Liver (tissue), 3 donors: ENCODE measurements at regions not wholly inside any gene's neighbourhood (a gene's known extent, or its start where the extent isn't known, plus 50 kb on each side); places are given as distances from the start of the nearest gene placed in this dataset.

Source experiments
- EGR1 ChIP-seq, 2 donors: IDR thresholded peaks; 2 replicates each; pipeline ENCODE4 v1.6.1; 2016 to 2018; ENCODE audit warnings: antibody characterized with exemption in 2 of 2, low read depth in 2 of 2
- FOXA2 ChIP-seq: IDR thresholded peaks from 2 replicates; pipeline ENCODE4 v1.6.1; 2016; ENCODE audit warnings: antibody characterized with exemption
- JUND ChIP-seq, 2 donors: IDR thresholded peaks; 2 replicates each; pipeline ENCODE4 v1.6.1; 2016; ENCODE audit warnings: antibody characterized with exemption in 2 of 2
- RAD21 ChIP-seq, 2 donors: IDR thresholded peaks; 2 replicates each; pipeline ENCODE4 v1.6.1; 2016; ENCODE audit warnings: antibody characterized with exemption in 2 of 2, mild to moderate bottlenecking in 2 of 2
- TAF1 ChIP-seq: conservative IDR thresholded peaks from 2 replicates; pipeline ENCODE4 v1.6.1; 2016; ENCODE audit warnings: antibody characterized with exemption, mild to moderate bottlenecking
- TF ChIP-seq, protein P1 (sequence below): fragments of 150-350 bp; IDR thresholded peaks from 2 replicates; pipeline ENCODE4 v1.5.1; 2017; ENCODE audit warnings: improper control_type of control experiment, low read depth, low read length; ENCODE audit not compliant: missing input control
- donor health status: healthy.
- donor health status: healthy.

DNA sequence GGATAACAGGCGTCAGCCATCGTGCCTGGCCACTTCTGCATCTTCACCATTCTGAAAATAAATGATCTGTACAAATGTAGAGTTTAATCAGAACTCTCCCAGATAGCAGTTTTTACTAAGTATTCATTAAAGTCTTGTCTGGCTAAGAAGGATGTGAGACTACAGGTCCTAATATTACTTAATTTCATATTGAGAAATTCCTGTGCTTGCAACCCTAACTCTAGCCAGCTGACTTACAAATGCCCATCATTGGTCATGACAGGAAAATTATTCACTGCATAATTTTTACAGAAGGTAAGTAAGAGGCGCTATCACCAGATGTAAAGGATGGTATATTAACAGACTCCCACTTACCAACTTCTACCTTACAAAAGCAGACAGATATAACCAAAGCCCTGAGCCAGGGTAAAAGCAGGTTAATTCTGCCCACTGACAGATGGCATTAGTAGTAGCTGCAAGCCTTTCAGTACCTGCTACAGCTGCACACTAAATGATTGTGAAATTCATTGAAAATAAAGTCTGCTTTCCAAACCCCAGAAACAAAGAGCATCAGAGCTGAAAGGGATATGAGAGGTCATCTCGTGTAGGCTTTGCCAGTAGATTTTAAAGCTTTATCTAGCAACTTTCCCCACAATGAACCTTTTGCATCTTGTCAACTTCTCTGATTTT lies 55.9 kb upstream of the FOXN2 start:
- no peak for TF ChIP-seq EGR1 (IDR thresholded peaks at IDR 0.05; ENCODE audit: low read depth in 2 of 2)
- TF ChIP-seq, protein P1, sequence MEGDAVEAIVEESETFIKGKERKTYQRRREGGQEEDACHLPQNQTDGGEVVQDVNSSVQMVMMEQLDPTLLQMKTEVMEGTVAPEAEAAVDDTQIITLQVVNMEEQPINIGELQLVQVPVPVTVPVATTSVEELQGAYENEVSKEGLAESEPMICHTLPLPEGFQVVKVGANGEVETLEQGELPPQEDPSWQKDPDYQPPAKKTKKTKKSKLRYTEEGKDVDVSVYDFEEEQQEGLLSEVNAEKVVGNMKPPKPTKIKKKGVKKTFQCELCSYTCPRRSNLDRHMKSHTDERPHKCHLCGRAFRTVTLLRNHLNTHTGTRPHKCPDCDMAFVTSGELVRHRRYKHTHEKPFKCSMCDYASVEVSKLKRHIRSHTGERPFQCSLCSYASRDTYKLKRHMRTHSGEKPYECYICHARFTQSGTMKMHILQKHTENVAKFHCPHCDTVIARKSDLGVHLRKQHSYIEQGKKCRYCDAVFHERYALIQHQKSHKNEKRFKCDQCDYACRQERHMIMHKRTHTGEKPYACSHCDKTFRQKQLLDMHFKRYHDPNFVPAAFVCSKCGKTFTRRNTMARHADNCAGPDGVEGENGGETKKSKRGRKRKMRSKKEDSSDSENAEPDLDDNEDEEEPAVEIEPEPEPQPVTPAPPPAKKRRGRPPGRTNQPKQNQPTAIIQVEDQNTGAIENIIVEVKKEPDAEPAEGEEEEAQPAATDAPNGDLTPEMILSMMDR, result no peak
- no peak for TF ChIP-seq JUND (IDR thresholded peaks at IDR 0.05)
- TF ChIP-seq RAD21 (IDR thresholded peaks at IDR 0.05), result peak in 1 of 2 donors; percentile 13
- no peak for TF ChIP-seq TAF1
- TF ChIP-seq FOXA2, result no peak
